Astrocyte of the spinal cord (primary cell): ENCODE measurements at regions not wholly inside any gene's neighbourhood (a gene's known extent, or its start where the extent isn't known, plus 50 kb on each side); places are given as distances from the start of the nearest gene placed in this dataset.

Experiments
- DNase-seq: peaks from one replicate; pipeline ENCODE4 v3.0.0; 2011; ENCODE audit warnings: low read depth, low spot score
- H3K4me3 ChIP-seq: 2 replicates; pipeline ENCODE4 v1.5.1; 2011; ENCODE audit warnings: low read depth, mild to moderate bottlenecking, low read length, moderate library complexity
- CTCF ChIP-seq: IDR thresholded peaks from 2 replicates; pipeline ENCODE4 v1.5.1; 2012; ENCODE audit warnings: low read depth, mild to moderate bottlenecking, low read length, inconsistent platforms
- in situ Hi-C: cut with HindIII; loops from 2 replicates; pipeline ENCODE4 v1.10.0; 2017; ENCODE audit warnings: low sequenced_read_pairs

GRCh38 chr11:119560961-119561360 is 138.0 kb upstream of the THY1 start:
- H3K4me3 ChIP-seq: no peak overlapping the region
- no peak for DNase-seq
- in situ Hi-C loops: no loop called here
- TF ChIP-seq CTCF: no peak

GRCh38 chr11:119560291-119560690 is 137.3 kb upstream of the THY1 start:
- no peak for TF ChIP-seq CTCF
- no peak for DNase-seq
- no peak overlapping the region for H3K4me3 ChIP-seq
- in situ Hi-C loops: no loop called here

- H3K4me3 ChIP-seq: no peak overlapping the region
- no peak for TF ChIP-seq CTCF
- in situ Hi-C loops: no loop called here
- no peak for DNase-seq
These were observed 129.1 kb upstream of the THY1 start for GRCh38 chr11:119552106-119552485.

GRCh38 chr11:119551420-119552105 is 128.6 kb upstream of the THY1 start:
- H3K4me3 ChIP-seq: no peak overlapping the region
- TF ChIP-seq CTCF: no peak
- in situ Hi-C loops: no loop called here
- DNase-seq: no peak

GRCh38 chr11:119550053-119550752 is 127.2 kb upstream of the THY1 start:
- no peak for DNase-seq
- in situ Hi-C loops: no loop called here
- no peak for TF ChIP-seq CTCF
- H3K4me3 ChIP-seq: no peak overlapping the region

- DNase-seq: no peak
- in situ Hi-C loops: no loop called here
These were observed 124.5 kb upstream of the THY1 start for GRCh38 chr11:119547511-119547910.

More at GRCh38 chr11:119547511-119547910, 124.5 kb upstream of the THY1 start:
- no peak overlapping the region for H3K4me3 ChIP-seq
- TF ChIP-seq CTCF: no peak
